ENCODE measurements at regions not wholly inside any gene's neighbourhood (a gene's known extent, or its start where the extent isn't known, plus 50 kb on each side); places are given as distances from the start of the nearest gene placed in this dataset.

GRCh38 chr2:42964439-42965083 is 172.2 kb upstream of the HAAO start:
- no peak for TF ChIP-seq POLR2AphosphoS5 (IDR thresholded peaks at IDR 0.05; ENCODE audit: borderline replicate concordance, low read depth, low read length)
- TF ChIP-seq EZH2 (IDR thresholded peaks at IDR 0.05) = no peak
- no peak for TF ChIP-seq FOXP2 (optimal IDR thresholded peaks at IDR 0.05; ENCODE audit: control extremely low read depth, extremely low read length, insufficient read depth)

Measured in SK-N-MC (cell line).